ENCODE measurements at regions not wholly inside any gene's neighbourhood (a gene's known extent, or its start where the extent isn't known, plus 50 kb on each side); places are given as distances from the start of the nearest gene placed in this dataset.
"Not testable (repeated sequence)": the region's sequence is repeated elsewhere in the genome, so short reads cannot be mapped to it uniquely, and the experiment has no call there.

GRCh38 chr12:24510581-24511125 is 438.2 kb downstream of the BCAT1 start:
- DNase-seq (ENCODE audit: low read depth in 2 of 2), result no peak

- no peak for DNase-seq (ENCODE audit: low read depth in 2 of 2)
Measured at GRCh38 chr12:24507827-24508226, 441.1 kb downstream of the BCAT1 start.

- no peak for DNase-seq (ENCODE audit: low read depth in 2 of 2)
Measured at GRCh38 chr12:24505366-24506015, 443.4 kb downstream of the BCAT1 start.

- not testable (repeated sequence) for DNase-seq (ENCODE audit: low read depth in 2 of 2)
Measured at GRCh38 chr12:24503477-24503876, 445.4 kb downstream of the BCAT1 start.

GRCh38 chr12:24500831-24501230 is 448.1 kb downstream of the BCAT1 start:
- no peak for DNase-seq (ENCODE audit: low read depth in 2 of 2)

GRCh38 chr12:24500421-24500820 is 448.5 kb downstream of the BCAT1 start:
- DNase-seq (ENCODE audit: low read depth in 2 of 2), result no peak

- no peak for DNase-seq (ENCODE audit: low read depth in 2 of 2)
Measured at GRCh38 chr12:24499151-24500146, 449.5 kb downstream of the BCAT1 start.

GRCh38 chr12:24496755-24497154 is 452.1 kb downstream of the BCAT1 start:
- DNase-seq (ENCODE audit: low read depth in 2 of 2), result no peak

- DNase-seq (ENCODE audit: low read depth in 2 of 2), result no peak
Measured at GRCh38 chr12:24494401-24494800, 454.5 kb downstream of the BCAT1 start.

GRCh38 chr12:24491968-24492367 is 456.9 kb downstream of the BCAT1 start:
- DNase-seq (ENCODE audit: low read depth in 2 of 2), result no peak

- no peak for DNase-seq (ENCODE audit: low read depth in 2 of 2)
Measured at GRCh38 chr12:24489939-24490338, 459.0 kb downstream of the BCAT1 start.

GRCh38 chr12:24488906-24489619 is 459.8 kb downstream of the BCAT1 start:
- DNase-seq (ENCODE audit: low read depth in 2 of 2), result no peak

- no peak for DNase-seq (ENCODE audit: low read depth in 2 of 2)
Measured at GRCh38 chr12:24488091-24488596, 460.8 kb downstream of the BCAT1 start.

- no peak for DNase-seq (ENCODE audit: low read depth in 2 of 2)
Measured at GRCh38 chr12:24487606-24488005, 461.3 kb downstream of the BCAT1 start.

- no peak for DNase-seq (ENCODE audit: low read depth in 2 of 2)
Measured at GRCh38 chr12:24483732-24484131, 465.2 kb downstream of the BCAT1 start.

- no peak for DNase-seq (ENCODE audit: low read depth in 2 of 2)
Measured at GRCh38 chr12:24482882-24483604, 465.9 kb downstream of the BCAT1 start.

GRCh38 chr12:24482044-24482443 is 466.9 kb downstream of the BCAT1 start:
- no peak for DNase-seq (ENCODE audit: low read depth in 2 of 2)

GRCh38 chr12:24480766-24481449 is 468.0 kb downstream of the BCAT1 start:
- no peak for DNase-seq (ENCODE audit: low read depth in 2 of 2)

- DNase-seq (ENCODE audit: low read depth in 2 of 2), result no peak
Measured at GRCh38 chr12:24479131-24479530, 469.8 kb downstream of the BCAT1 start.

- DNase-seq (ENCODE audit: low read depth in 2 of 2), result no peak
Measured at GRCh38 chr12:24478254-24478653, 470.6 kb downstream of the BCAT1 start.

GRCh38 chr12:24476310-24476709 is 472.6 kb downstream of the BCAT1 start:
- DNase-seq (ENCODE audit: low read depth in 2 of 2), result no peak
